Myocyte (in vitro differentiated cells): ENCODE measurements at regions not wholly inside any gene's neighbourhood (a gene's known extent, or its start where the extent isn't known, plus 50 kb on each side); places are given as distances from the start of the nearest gene placed in this dataset.

ENCODE experiments used
- DNase-seq: peaks from one replicate; pipeline ENCODE4 v3.0.0-alpha.2; 2012; ENCODE audit warnings: low read depth

- DNase-seq: no peak
Observed at GRCh38 chr20:40452758-40453157, 236.3 kb downstream of the MAFB start.

DNA sequence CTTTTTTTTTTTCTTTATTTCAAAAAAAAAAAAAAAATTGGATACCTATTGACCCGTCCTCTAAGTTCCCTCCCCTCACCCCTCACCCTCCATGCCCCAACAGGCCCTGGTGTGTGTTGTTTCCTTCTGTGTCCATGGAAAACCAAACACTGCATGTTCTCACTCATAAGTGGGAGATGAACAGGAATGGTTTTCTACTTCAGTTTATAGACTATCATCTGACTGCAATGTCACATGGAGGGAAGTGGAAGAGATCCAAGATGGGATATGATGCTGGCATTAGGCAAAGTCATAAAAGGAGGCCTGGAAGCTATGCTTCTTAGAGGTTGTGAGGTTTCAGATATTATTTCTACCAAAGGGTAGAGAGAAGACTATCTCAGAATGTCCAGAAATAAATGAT, 237.5 kb downstream of the MAFB start:
- no peak for DNase-seq

GRCh38 chr20:40449974-40450616, 238.9 kb downstream of the MAFB start:
- DNase-seq: peak; percentile 1

- no peak for DNase-seq
Observed at GRCh38 chr20:40449144-40449690, 239.8 kb downstream of the MAFB start.

- DNase-seq: no peak
Observed at GRCh38 chr20:40446888-40447287, 242.1 kb downstream of the MAFB start.

GRCh38 chr20:40444516-40444915, 244.5 kb downstream of the MAFB start:
- no peak for DNase-seq

DNA sequence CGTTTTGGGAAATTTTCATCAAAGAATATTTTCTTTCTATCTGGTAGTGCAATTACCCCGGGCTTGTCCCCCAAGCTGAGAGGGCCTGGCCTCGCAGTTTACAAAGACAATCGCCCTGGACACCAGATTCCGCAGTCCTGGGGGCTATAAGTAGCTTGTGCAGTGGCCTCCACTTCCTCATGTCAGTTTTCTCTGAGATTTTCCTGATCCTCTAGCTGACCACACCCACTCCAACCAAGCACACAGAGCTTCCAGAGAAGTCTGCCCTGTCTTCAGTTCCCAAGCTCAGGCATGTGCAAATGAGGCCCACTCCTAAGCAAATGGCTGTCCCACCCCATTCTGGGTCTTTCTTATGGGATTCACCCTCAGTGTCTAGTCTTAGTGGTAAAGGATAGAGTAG, 245.3 kb downstream of the MAFB start:
- DNase-seq: no peak

GRCh38 chr20:40442181-40442963, 246.7 kb downstream of the MAFB start:
- no peak for DNase-seq

DNA sequence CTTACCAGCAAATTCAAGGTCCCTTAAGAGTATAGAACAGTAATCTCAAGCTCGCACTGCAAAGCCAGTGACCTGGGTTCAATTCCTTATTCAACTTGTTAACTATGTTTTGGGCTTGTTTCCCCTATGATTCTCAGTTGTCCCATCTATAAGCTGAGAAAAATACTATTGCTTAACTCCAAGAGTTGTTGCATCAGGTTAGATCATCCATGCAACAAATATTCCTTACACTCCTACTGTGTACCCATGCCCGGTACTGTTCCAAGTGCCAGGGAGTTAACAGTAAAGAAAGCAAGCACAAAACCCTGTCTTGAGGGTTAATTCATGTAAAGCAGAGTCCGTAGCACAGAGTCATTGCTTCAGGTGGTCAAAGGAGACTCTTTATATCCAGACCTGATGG, 247.3 kb downstream of the MAFB start:
- DNase-seq: no peak

- DNase-seq: no peak
Observed at GRCh38 chr20:40438161-40438830, 250.7 kb downstream of the MAFB start.

GRCh38 chr20:40436011-40436410, 253.0 kb downstream of the MAFB start:
- DNase-seq: no peak

DNA sequence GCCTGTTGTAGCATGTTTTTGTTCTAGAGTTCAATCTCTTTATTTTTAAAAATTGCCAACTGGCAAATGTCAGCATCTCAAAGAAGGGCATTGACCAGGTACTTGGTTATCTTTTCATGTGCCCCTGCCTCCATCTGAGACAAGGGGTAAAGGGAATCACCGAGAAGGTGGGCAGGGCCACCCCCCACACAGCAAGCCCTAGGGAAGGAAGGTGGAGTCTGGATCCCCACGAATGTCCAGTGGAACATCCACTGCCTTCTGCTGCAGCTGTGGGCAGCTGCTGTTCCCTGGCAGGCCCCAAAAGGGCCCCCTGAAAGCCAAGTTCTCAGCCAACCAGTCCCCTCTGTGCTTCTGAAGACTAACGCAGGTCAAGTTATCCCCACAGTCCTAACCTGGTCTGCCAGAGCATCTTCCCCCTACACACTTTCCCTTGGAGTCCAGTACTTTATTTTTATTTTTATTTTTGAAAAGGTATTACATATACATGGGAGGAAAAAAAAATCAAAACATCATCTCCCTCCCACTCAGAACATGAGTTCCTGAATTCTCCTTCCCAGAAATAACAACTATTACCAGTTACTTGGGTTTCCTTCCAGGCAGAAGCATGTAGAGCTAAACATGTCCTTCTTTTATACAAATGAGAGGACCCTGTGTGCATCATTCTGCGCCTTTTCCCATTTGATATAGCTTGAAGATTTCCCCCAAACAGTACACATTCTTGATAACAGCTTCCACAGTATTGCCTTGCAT, 253.7 kb downstream of the MAFB start:
- DNase-seq: no peak

DNA sequence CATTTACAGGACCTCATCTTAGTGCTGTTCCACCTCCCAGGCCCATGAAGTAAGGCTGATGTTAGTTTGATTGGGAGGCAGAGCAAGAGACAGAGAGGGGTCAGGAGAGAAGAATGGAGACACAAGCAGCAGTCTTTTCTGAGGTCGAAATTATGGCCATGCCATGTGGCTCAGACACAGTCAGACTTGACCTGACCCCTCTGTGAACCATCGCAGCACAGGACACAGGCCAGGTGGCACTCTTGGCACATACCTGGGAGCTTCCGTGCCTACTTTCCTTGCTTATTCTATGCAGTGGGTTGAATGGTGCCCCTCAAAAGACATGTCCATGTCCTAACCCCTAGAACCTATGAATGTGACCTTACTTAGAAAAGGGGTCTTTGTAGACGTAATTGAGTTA, 254.9 kb downstream of the MAFB start:
- no peak for DNase-seq

DNA sequence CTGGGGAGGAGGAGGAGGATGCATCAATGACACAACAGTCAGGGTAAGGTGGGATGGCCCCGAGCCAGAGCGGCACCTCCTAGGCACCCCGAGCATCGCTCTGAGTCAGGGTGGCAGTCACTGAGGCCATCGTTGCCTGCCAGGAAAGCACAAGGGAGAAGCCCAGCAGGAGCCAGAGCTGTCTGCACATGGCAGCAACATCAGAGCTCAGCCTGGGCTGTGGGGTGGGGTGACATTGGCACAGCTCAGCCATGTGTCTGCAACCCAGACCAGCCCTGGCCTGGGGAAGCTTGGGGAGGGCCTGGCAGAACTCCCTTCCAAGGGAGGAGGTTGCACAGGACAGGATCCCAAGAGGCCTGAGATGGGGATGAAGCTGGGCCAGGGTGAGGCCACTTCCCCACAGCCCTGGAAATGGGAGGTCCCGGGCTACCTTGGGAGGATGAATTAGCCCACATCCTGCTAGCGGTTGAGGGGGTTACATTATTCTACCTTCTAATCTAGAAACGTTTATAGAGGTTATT, 255.6 kb downstream of the MAFB start:
- no peak for DNase-seq

DNA sequence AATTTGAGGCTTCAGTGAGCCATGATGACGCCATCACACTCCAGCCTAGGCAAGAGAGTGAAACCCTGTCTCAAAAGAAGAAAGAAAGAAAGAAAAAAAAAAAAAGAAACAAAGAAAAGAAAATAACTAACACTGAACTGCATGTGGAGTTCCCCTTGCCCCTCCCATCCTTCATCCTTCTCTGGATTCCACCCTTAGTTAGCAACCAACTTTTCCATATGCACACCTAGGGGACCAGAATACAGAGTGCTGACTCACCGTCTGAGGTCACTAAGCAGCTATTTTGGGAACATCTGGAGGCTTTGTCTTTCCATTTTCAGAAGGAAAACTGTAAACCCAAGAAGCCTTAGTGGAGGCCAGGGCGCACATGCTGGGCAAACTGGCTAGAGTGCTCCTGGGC, 257.4 kb downstream of the MAFB start:
- no peak for DNase-seq

GRCh38 chr20:40431112-40431511, 257.9 kb downstream of the MAFB start:
- DNase-seq: no peak

GRCh38 chr20:40427026-40427425, 262.0 kb downstream of the MAFB start:
- no peak for DNase-seq

DNA sequence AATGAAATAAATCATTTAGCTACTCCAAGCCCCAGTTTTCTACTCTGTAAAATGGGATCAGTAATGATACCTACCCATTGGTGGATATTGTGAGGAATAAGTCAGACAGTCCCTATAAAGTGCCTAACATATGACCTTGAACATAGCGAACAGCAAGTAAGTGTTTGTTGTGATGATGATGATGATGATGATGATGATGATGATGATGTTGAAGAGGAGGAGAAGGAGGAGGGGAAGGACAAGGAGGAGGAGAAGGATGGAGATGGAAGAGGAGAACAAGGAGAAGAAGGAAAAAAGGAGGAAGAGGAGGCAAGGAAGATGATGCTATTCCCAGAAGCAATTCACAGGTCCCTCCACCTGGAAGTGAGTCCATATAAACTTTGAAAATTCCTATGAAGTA, 264.3 kb downstream of the MAFB start:
- DNase-seq: no peak

- no peak for DNase-seq
Observed at GRCh38 chr20:40422656-40423055, 266.4 kb downstream of the MAFB start.

DNA sequence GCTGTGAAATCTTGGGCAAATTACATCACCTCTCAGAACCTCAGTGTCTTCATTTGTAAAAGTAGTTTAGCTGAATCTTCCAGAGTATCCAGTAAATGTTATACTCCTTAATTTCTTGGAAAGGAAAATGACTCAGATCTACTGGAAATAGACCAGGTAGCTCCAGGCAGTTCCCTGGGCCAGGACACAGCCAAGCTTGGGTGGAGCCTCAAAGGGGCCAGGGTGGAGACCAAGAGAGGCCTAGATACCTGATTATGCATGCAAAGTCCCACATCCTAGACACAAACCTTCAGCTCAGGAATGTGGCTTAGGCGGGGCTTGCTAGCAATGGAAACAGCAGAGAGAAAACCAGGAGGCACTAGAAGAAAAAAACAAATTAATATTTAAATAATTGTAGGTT, 272.8 kb downstream of the MAFB start:
- no peak for DNase-seq
